ENCODE measurements at regions not wholly inside any gene's neighbourhood (a gene's known extent, or its start where the extent isn't known, plus 50 kb on each side); places are given as distances from the start of the nearest gene placed in this dataset.

DNA sequence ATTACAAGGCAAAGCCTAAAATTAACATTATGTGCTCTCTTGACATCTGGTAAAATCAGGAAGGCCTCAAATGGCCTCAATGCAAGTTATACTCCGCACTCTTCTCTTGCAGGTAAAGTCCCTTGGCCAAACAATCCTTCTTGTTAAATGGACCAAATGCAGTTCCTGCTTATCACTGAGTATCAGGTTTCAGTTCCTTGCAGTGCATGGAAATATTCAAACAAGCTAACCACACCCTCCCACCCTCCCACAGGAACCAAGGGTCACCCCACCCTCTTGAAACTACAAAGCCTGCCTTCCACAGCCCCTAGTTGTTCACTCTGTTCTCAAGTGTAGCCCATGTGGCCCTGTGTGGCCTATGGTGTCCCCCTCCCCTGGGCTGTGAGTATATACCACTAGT lies 171.9 kb upstream of the CADPS start:
- DNase-seq, result no peak

GRCh38 chr3:63048367-63049326 lies 173.4 kb upstream of the CADPS start:
- DNase-seq, result no peak

DNA sequence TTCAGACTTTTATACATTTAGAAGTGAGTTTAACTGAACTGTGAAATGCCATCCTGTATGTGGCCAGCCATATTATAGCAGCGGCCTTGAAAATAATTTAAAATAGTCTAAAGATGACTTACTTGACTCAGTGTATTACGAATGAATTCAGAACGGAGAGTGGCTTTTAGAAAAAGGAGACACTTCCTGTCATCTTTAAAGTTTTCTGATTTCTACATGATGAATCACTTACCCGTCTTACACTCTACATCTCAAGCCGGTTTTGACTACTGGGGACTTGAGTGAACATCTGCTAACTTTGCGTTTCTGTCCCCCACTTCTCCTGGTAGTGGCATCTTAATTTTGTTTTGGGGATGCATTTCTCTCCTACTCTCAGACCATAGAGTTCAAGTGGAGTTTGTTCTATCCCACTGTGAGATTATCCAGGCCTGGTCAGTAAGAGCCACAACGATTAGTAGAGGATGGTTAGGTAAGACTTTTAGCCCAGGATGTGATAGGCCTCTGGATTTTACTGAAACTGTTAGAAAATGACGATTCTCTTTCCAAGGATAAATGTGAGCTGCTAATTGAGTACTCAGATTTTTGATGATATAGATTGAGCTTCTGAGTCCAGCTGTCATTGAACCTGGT lies 175.4 kb upstream of the CADPS start:
- DNase-seq, result no peak

- no peak for DNase-seq
Measured at GRCh38 chr3:63051920-63052319, 176.7 kb upstream of the CADPS start.

GRCh38 chr3:63056932-63057331 lies 181.7 kb upstream of the CADPS start:
- no peak for DNase-seq

GRCh38 chr3:63060412-63060811 lies 185.2 kb upstream of the CADPS start:
- no peak for DNase-seq

GRCh38 chr3:63061449-63061848 lies 186.2 kb upstream of the CADPS start:
- no peak for DNase-seq

GRCh38 chr3:63064209-63064755 lies 189.1 kb upstream of the CADPS start:
- DNase-seq, result no peak

DNA sequence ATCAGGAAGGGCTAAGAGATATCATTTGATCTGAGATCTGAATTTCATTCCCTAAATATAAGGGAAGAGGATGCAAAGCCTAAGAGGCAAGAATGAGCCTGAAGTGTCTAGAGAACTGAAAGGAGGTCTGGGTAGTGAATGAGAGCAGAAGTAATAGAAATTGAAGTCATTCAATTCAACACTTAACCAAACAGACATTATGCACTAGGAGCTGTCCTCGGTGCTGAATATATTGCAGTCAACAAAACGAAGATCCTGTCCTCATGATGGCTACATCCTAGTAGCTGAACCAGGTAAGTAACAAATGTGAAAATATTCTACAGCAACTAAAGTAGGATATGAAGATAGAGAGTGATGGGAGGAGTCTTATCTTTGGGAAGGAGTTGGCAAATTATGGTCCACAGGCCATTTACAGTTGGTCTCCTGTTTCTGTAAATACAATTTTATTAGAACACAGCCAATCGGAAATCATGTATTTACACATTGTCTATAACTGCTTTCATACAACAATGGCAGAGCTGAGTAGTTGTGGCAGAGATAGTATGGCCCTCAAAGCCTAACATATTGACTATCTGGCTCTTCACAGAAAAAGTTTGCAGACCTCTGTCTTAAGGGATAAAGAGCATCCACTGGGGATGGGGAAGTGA lies 192.9 kb upstream of the CADPS start:
- DNase-seq, result no peak

GRCh38 chr3:63069806-63070475 lies 194.7 kb upstream of the CADPS start:
- no peak for DNase-seq

- no peak for DNase-seq
Measured at GRCh38 chr3:63070476-63070810, 195.2 kb upstream of the CADPS start.

GRCh38 chr3:63076357-63076756 lies 201.1 kb upstream of the CADPS start:
- DNase-seq, result no peak

- DNase-seq, result no peak
Measured at GRCh38 chr3:63086190-63086589, 191.9 kb upstream of the SYNPR start.

- DNase-seq, result no peak
Measured at GRCh38 chr3:63089007-63089750, 188.9 kb upstream of the SYNPR start.

GRCh38 chr3:63089751-63090132 lies 188.4 kb upstream of the SYNPR start:
- DNase-seq, result no peak

- no peak for DNase-seq
Measured at GRCh38 chr3:63090656-63091055, 187.5 kb upstream of the SYNPR start.

DNA sequence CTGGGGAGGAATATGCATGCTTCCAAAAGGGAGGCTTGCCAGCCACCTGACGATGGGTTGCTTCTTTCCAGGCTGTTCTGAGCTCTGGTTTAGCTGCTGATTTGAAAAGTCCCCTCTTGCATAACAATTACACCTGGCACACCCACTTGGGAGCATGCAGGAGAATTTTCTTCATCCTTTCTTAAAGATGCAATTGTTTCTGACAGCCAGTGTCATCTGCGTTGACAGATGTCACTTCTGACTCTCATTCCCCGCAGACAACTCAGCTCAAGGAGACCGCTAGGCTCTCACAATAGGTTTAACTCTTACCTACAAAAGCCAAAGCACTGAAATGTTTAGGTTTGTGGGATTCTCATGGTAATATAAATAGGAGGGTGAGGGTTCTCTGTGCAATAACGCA lies 185.6 kb upstream of the SYNPR start:
- no peak for DNase-seq

DNA sequence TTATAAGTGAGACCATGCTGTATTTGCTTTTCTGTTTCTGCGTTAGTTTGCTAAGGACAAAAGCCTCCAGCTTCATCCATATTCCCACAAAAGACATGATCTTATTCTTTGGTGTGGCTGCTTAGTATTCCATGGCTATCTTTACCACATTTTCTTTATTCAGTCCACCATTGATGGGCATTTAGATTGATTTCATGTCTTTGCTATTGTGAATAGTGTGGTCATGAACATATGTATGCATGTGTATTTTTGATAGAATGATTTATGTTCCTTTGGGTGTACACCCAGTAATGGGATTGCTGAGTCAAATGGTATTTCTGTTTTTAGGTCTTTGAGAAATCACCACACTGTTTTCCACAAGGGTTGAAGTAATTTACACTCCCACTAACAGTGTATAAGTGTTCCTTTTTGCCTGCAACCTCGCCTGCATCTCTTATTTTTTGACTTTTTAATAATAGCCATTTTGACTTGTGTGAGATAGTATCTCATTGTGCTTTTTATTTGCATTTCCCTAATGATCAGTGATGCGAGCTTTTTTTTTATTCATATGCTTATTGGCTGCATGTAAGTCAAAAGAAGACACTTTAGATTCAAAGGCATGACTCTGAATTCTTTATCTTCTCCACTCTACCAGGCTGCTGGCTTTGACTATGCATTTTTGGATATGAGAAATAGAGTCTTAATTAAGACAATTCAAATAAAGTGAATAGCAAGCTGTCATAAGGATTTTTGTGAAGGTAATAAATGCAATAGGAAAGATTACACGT lies 183.3 kb upstream of the SYNPR start:
- no peak for DNase-seq

DNA sequence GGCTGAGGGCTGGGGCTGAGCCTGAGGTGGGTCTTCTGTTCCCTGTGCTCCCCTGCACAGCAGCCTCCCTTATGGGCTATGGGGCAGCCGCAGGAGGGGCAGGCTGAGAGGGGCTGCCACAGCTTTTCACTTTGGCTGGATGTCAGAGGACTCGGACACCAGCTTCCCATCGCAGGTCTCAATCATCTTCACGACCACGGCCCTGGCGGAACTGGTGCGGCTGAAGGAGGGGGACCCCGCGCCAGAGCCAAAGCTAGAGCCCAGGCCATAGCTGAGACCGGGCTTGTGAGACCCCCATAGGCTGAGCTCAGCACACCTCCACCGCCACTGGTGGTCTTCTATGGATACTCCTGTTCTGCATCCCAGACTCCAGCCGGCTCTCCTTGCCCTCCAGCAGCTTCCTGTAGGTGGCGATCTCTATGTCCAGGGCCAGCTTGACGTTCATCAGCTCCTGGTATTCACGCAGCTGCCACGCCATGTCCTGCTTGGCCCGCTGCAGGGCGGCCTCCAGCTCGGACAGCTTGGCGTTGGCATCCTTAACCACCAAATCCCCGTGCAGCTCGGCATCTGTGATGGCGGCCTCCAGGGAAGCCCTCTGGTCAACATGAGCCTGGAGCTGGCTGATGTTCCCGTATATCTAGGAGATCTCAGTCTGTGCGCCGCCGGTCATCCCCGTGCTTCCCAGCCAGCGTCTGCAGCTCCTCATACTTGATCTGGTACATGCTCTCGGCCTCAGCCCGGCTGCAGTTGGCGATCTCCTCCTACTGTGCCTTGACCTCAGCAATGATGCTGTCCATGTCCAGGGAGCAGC lies 181.7 kb upstream of the SYNPR start:
- no peak for DNase-seq

DNA sequence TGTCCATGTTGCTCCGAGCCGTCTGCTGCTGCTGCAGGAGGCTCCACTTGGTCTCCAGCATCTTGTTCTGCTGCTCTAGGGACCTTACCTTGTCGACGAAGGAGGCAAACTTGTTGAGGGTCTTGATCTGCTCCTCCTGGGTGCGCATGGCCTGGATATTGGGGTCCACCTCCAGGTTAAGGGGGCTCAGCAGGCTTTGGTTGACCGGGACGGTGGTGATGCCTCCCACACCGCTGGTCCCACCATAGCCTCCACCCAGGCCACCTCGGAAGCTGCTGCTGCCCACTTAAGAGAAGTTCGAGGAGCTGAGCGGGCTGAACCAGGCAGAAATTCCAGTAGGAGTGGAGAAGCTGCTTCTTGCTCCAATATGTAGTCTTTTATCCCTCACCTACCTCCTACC lies 180.7 kb upstream of the SYNPR start:
- DNase-seq, result no peak

DNA sequence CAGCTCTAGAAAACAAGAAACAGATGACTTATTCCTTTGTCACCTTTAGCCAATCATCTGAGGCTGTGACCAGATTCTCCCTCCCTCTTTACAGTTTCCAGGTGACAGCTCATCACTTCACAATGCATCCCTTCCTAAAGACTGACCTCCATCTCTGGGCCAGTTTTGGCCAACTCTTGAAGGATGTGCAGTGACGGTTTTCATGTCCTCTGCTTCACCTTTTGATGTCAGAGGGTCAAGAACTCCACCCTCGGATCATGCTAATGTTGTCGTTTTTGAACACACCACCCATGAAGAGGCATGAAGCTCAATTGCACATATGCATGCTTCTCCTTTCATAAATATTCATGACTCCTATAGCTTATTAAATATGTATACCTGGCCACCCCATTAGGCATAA lies 161.2 kb upstream of the SYNPR start:
- no peak for DNase-seq

All from amniotic stem cell (primary cell).